A172 (cell line): ENCODE measurements at regions not wholly inside any gene's neighbourhood (a gene's known extent, or its start where the extent isn't known, plus 50 kb on each side); places are given as distances from the start of the nearest gene placed in this dataset.

Experiments
- DNase-seq: peaks from one replicate; pipeline ENCODE4 v3.0.0-alpha.2; 2015; ENCODE audit warnings: low spot score

- DNase-seq: no peak
These were observed 235.8 kb upstream of the TMTC1 start for GRCh38 chr12:30019366-30020140.

DNA sequence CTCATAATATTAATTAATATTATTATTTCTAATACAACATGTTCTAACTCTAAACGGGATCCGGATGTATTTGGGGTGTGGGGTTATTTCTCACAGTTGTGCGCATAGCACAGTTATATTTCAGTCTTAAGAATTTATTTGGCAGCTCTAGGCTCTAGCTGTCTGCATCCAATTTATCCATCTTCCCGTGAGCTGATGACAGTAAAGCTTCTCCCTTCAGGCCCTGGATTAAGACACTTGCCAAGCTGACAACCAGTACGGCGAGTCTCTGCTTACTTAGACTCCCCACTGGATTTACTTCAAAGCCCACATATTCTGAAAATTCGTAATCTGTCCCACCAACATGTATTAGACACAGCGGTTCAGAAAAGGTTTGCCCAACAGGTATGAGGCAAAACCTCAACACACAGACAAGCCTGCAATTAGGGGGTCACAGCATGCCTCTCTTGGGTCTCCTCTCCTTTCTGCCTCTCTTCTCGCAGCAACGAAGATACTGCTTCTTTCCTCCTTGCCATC, 232.9 kb upstream of the TMTC1 start:
- no peak for DNase-seq

- no peak for DNase-seq
These were observed 232.0 kb upstream of the TMTC1 start for GRCh38 chr12:30015631-30016337.

GRCh38 chr12:30014991-30015390, 231.2 kb upstream of the TMTC1 start:
- no peak for DNase-seq

- no peak for DNase-seq
These were observed 229.2 kb upstream of the TMTC1 start for GRCh38 chr12:30012816-30013450.

DNA sequence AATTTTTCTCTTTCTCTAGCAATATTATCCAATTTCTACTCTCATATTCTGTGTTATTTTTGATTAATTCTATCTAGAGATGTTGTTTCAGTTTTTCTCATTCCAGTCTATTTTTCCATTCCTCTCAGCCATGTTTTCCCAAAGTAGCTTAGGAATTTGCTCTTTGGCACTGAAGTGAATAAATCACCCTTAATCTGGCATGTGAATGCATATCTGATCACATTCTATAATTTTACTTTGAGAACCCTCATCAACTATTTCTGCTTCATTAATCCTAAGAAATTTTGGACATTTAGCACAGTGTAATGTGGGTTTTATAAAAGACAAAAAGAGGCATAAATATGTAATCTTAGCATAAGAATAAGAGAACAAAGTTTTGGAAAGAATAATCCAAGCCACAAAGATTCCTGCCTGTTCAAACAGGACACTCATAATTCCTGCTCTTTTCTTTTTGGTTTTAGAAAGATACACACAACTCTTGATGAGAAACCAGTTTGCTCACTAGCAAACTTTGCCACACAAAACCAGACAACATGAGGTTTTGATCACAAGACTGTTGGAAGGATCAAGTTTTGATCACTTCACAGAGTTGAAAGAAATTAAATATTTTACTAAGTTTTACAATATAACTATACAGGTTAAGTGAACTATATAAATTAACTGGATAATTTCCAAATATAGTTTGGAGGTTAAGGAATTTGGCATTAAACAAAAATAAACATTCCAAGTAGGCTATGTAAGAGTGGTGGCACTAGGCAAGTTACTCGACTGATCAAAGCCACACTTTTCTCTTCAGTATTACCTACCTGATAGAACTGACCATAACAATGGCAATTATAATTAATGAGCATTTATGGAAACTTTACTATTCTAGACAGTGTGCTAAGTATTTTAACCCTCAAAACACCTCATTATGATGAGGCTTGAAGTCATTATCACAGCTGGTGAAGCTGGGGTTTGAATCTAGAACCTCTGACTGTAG, 226.6 kb upstream of the TMTC1 start:
- no peak for DNase-seq

DNA sequence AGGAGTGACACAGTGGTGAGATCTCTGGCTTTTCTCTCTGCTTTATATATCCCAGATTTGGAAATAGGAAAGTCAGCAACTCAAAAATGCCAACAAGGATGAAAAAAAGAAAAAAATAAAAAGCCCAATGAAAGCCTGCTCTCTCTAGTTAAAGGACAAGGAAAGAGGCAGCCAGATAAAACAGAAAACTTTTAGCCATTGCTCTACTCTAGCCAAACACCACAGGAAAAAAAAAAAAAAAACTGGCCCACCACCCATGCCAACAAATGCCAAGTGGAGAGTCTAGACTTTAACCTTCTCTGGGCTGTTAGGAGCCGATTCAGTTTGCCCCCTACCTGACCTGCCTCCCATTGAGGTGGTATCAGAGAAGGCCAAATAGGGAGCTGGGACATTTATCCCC, 222.3 kb upstream of the TMTC1 start:
- DNase-seq: no peak

GRCh38 chr12:30003321-30003720, 219.6 kb upstream of the TMTC1 start:
- no peak for DNase-seq

DNA sequence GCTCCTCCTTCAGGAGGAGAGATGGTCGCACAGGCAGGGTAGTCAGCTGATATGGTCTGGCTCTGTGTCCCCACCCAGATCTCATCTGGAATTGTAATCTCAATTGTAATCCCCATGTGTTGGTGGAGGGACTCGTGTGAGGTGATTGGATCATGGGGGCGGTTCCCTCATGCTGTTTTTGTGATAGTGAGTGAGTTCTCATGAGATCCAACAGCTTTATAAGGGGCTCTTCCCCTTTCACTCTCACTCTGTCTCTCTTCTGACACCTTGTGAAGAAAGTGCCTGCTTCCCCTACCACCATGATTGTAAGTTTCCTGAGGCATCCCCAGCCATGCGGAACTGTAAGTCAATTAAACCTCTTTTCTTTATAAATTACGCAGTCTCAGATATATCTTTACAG, 218.9 kb upstream of the TMTC1 start:
- no peak for DNase-seq

- DNase-seq: no peak
These were observed 216.7 kb upstream of the TMTC1 start for GRCh38 chr12:30000401-30000800.

DNA sequence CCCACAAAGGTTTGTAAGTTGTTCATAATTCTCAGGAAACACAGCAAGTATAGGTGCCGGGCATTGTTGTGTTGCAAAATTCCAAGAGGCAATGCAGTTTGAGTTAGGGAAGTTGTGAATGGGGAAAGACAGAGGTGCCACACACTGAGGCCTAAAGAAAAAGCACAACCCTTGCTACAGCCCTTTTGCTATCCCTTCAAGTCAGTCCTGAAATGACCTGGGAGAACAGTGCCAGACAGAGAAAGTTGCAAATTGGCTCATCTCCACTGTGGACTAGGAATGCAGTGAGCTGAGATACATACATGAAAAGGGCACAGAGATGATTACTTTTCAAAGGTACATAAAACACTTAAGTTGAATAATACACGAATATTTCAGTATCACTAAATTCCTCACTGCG, 213.3 kb upstream of the TMTC1 start:
- no peak for DNase-seq

- DNase-seq: no peak
These were observed 208.6 kb upstream of the TMTC1 start for GRCh38 chr12:29992366-29992765.

DNA sequence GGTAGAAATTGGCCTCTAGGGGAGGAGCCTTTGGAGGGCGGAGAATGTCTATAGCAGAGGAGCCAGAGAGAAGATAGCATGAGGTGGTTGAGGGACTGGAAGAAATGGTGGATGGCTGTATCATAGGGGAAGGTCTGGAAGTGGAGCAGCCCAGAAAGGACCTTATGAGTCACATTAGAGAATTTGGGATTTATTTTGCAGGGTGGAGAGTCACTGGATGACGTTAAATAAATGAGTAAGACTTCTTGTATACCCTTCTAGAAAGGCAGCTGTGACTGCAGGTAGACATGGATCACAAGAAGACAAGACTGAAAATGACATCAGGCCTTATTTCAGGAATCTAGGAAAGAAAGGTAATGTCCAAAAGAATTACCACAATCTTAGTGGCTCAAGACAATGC, 208.2 kb upstream of the TMTC1 start:
- no peak for DNase-seq

GRCh38 chr12:29990971-29991370, 207.2 kb upstream of the TMTC1 start:
- no peak for DNase-seq

DNA sequence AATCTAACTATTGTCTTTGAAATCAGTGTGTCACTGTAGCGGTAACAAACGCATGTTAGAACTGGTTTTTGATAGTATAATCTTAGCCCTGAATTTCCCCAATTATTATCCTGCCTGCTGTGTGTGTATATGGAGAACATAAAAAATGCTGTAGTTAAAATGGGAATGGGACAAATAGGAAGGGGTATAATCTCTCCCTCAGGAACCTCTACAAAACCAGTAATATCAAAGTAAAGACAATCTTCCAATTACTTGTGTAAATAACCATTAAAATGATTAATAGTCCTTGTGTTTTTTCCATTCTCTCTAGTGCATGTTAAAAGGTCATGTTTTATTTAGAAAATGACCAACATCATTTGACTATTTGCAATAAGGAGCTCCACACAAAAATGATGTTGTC, 200.1 kb upstream of the TMTC1 start:
- DNase-seq: no peak

GRCh38 chr12:29980304-29980703, 196.6 kb upstream of the TMTC1 start:
- no peak for DNase-seq

DNA sequence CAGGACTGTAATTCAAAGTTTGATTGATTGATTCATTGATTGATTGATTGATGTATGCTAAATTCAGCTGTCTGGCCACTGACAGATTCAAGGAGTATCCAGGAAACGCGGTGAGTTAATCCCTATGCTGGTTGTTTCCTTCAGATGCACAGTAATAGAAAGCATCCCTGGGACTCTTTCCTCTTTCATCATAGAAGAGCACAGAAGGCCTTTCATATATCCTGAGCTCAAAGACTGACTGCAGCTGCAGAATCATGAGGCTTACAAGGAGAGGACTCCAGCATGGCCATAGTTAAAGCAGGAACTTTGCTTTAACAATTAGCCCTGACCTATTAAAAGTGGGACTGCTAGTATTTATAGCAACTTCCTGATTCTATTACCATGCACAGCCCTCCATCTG, 187.7 kb upstream of the TMTC1 start:
- DNase-seq: no peak

DNA sequence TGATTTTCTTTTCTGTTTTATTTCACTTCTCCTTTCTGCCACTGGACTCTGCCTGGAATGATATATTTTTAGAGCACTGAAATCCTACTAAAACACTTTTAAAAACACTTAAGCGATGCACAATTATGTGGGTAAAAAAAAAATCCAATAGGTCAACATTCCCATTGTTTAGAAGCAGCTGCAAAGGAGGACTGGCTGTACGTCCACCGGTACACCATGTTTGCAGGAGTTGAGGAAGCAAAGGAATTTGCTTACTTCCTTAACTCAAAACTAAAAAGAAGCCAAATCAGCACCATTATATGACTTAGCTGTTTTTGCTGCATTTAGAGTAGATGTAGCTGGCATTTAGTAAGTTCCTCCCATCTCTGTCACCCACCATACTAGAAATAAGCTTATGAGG, 186.8 kb upstream of the TMTC1 start:
- no peak for DNase-seq

GRCh38 chr12:29962276-29963035, 178.7 kb upstream of the TMTC1 start:
- no peak for DNase-seq

GRCh38 chr12:29961231-29961630, 177.5 kb upstream of the TMTC1 start:
- DNase-seq: peak; percentile 3

GRCh38 chr12:29960122-29960521, 176.4 kb upstream of the TMTC1 start:
- no peak for DNase-seq
